T-cell (primary cell): ENCODE measurements at regions not wholly inside any gene's neighbourhood (a gene's known extent, or its start where the extent isn't known, plus 50 kb on each side); places are given as distances from the start of the nearest gene placed in this dataset.
"Not testable (repeated sequence)": the region's sequence is repeated elsewhere in the genome, so short reads cannot be mapped to it uniquely, and the experiment has no call there.

Experiments
- ATAC-seq, 4 experiments: fragments of 200-7000 bp in 3 of 4; fragments of 150-1000 bp in 1 of 4; cut with Tn5 transposase; replicated peaks in 1 of 4; 1 replicate in 3 of 4; 2 replicates in 1 of 4; pipeline ENCODE4 v1.10.0; 2021; ENCODE audit warnings: moderate library complexity in 3 of 4, mild to moderate bottlenecking in 2 of 4, moderate number of reproducible peaks in 1 of 4
- CTCF ChIA-PET, 2 donors: fragments of 300-600 bp; sonication (Branson Sonifier 250); formaldehyde crosslinking; loops; one replicate each; lab custom pipeline; 2022; ENCODE audit warnings: antibody characterized with exemption in 2 of 2; lab: Charles Lee
- POLR2A ChIA-PET, 2 donors: fragments of 300-600 bp; sonication (Branson Sonifier 250); formaldehyde crosslinking; loops; one replicate each; lab custom pipeline; 2022; ENCODE audit warnings: antibody characterized with exemption in 2 of 2; lab: Charles Lee
- DNase-seq, 35 experiments: peaks; one replicate each; pipeline versions ENCODE4 v3.0.0 to v3.0.0-alpha.2; 2013 to 2023
- H3K27ac ChIP-seq: one replicate; pipeline ENCODE4 v1.5.1; 2013; ENCODE audit warnings: low read length
- H3K27me3 ChIP-seq, 2 experiments: replicated peaks in 1 of 2; 1 replicate in 1 of 2; 2 replicates in 1 of 2; pipeline versions ENCODE4 v1.6.1 to v1.7.0; 2013; ENCODE audit warnings: low read length in 1 of 2, mixed read lengths in 1 of 2; ENCODE audit not compliant: control insufficient read depth in 2 of 2, insufficient read depth in 2 of 2; ENCODE audit errors: extremely low read depth in 1 of 2
- H3K36me3 ChIP-seq, 2 donors: 1 replicate in 1 of 2; 2 replicates in 1 of 2; pipeline versions ENCODE4 v1.6.1 to v1.7.0; 2013; ENCODE audit warnings: low read length in 1 of 2; ENCODE audit not compliant: control insufficient read depth in 2 of 2, insufficient read depth in 1 of 2; ENCODE audit errors: extremely low read depth in 1 of 2
- H3K4me1 ChIP-seq, 2 experiments: 1 replicate in 1 of 2; 2 replicates in 1 of 2; pipeline versions ENCODE4 v1.6.1 to v1.7.0; 2013; ENCODE audit warnings: low read length in 2 of 2, mixed read lengths in 1 of 2; ENCODE audit not compliant: insufficient read depth in 2 of 2, control insufficient read depth in 1 of 2; ENCODE audit errors: extremely low read depth in 1 of 2
- H3K4me3 ChIP-seq, 2 donors: 1 replicate in 1 of 2; 2 replicates in 1 of 2; pipeline versions ENCODE4 v1.5.1 to v1.7.0; 2013; ENCODE audit warnings: mild to moderate bottlenecking in 2 of 2, low read length in 1 of 2, moderate library complexity in 1 of 2; ENCODE audit not compliant: control insufficient read depth in 1 of 2; ENCODE audit errors: extremely low read depth in 1 of 2
- H3K9me3 ChIP-seq: 2 replicates; pipeline ENCODE4 v1.7.0; 2013
- H3K27ac Mint-ChIP-seq, 2 donors: one replicate each; pipeline ENCODE4 v1.8.0; 2020 to 2021; ENCODE audit warnings: mild to moderate bottlenecking in 2 of 2, mixed read lengths in 2 of 2
- H3K27me3 Mint-ChIP-seq, 2 donors: one replicate each; pipeline ENCODE4 v1.8.0; 2021 to 2022; ENCODE audit warnings: mixed read lengths in 2 of 2
- H3K36me3 Mint-ChIP-seq: one replicate; pipeline ENCODE4 v1.8.0; 2021; ENCODE audit warnings: mixed read lengths
- H3K4me1 Mint-ChIP-seq, 3 donors: one replicate each; pipeline ENCODE4 v1.8.0; 2020 to 2022; ENCODE audit warnings: mixed read lengths in 3 of 3, mild to moderate bottlenecking in 1 of 3
- H3K4me3 Mint-ChIP-seq, 3 donors: one replicate each; pipeline ENCODE4 v1.8.0; 2020 to 2022; ENCODE audit warnings: mild to moderate bottlenecking in 3 of 3, mixed read lengths in 3 of 3, moderate library complexity in 3 of 3
- H3K9me3 Mint-ChIP-seq, 3 donors: one replicate each; pipeline ENCODE4 v1.8.0; 2020 to 2022; ENCODE audit warnings: mixed read lengths in 3 of 3
- WGBS: methylation state at CpG from one replicate; pipeline ENCODE4 v1.1.5; 2013; ENCODE audit warnings: missing lambda C conversion rate; ENCODE audit not compliant: insufficient coverage; 5-methylcytosine and 5-hydroxymethylcytosine counted together

DNA sequence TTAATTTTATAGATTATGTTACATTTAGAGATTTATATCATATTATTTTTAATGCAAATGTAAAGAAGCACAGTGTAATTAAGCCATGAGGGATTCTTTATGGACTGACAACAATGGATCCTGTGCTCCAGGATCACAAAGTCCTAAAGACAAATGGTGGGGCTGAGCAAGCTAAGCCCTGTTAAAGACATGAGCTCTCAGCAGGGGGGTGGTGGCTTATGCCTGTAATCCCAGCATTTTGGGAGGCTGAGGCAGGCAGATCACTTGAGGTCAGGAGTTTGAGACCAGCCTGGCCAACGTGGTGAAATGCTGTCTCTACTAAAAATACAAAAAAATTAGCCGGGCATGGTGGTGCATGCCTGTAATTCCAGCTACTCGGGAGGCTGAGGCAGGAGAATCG lies 160.8 kb upstream of the RGS6 start:
- ATAC-seq, H3K4me3 ChIP-seq, H3K4me3 Mint-ChIP-seq, POLR2A ChIA-PET, H3K9me3 ChIP-seq, H3K36me3 ChIP-seq, H3K36me3 Mint-ChIP-seq, H3K4me1 ChIP-seq, H3K27ac ChIP-seq, H3K27ac Mint-ChIP-seq, H3K4me1 Mint-ChIP-seq, DNase-seq: not testable (repeated sequence)
- Mint-ChIP-seq H3K9me3 (peaks cover 0 to 19% (median 8%) of the 10 kb centered on the region in 3 donors), H3K27me3 (peaks cover 23 to 28% of the 10 kb centered on the region in 2 donors)
- H3K27me3 ChIP-seq = peaks cover 0 to 10% of the 10 kb centered on the region in 2 experiments
- WGBS = 84% methylated on average over 3 of the region's 4 CpGs
- CTCF ChIA-PET = interaction anchor here in 1 of 2 donors (0.6 kb wide), 1 partner anchor 725 kb away, joined by 3 read pairs; no protein-coding TSS in a partner anchor

DNA sequence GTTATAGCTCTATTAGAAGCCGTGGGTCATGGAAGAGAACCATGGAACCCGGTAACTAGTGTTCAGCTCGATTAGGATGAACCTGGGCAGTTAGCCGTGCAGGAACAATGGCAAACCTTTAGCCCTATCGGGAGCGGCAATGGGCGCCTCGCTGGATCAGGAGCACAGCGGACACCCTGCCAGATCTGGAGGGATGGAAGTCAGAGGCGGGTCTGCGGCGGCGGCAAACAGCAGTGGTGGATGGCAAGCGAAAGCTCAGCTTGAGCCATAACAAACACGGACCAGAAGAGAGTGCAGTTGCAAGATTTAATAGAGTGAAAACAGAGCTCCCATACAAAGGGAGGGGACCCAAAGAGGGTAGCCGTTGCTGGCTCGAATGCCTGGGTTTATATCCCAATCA lies 160.2 kb upstream of the RGS6 start:
- H3K4me1 Mint-ChIP-seq, H3K9me3 ChIP-seq, H3K4me1 ChIP-seq, DNase-seq, H3K27ac Mint-ChIP-seq, H3K36me3 ChIP-seq, POLR2A ChIA-PET, H3K4me3 Mint-ChIP-seq, H3K4me3 ChIP-seq, ATAC-seq, CTCF ChIA-PET, H3K36me3 Mint-ChIP-seq, H3K27ac ChIP-seq: not testable (repeated sequence)
- H3K27me3 Mint-ChIP-seq = peaks cover 27 to 28% of the 10 kb centered on the region in 2 donors
- H3K9me3 Mint-ChIP-seq = peaks cover 0 to 19% (median 8%) of the 10 kb centered on the region in 3 donors
- WGBS = 96% methylated on average over 10 of the region's 17 CpGs
- H3K27me3 ChIP-seq = peaks cover 0 to 10% of the 10 kb centered on the region in 2 experiments

DNA sequence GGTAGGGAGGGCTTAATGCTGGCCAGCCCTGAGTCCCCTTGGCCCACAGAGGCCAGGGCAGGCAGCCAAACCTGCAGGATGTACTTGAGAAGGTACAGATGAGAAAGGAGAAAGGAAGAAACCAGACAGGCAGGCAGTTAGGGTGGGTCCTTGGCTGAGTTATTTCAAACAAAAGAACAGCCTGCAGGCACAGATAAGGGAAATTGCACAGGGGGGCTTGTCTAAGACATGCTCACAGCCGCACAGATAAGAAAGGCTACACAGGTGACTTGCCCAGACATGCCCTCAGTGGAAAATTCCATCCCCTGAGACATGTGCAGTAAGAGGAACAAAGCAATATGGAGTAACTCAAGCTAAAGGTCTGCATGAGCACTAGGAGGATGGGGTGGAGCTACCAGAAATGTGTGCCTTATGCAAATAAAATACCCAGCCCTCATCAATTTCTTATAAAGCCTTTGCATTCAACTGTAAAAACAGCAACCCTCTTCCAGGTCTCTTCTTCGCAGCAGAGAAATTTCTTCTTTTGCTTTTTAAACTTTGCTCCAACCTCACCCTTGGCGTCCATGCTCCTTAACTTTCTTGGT lies 158.2 kb upstream of the RGS6 start:
- no peaks in the 10 kb centered on the region for H3K36me3 ChIP-seq
- no peak for DNase-seq
- peaks cover 0 to 10% of the 10 kb centered on the region in 2 experiments for H3K27me3 ChIP-seq
- Mint-ChIP-seq H3K27ac (no peak overlapping the region), H3K4me1 (peaks cover 0 to 3% (median 3%) of the 10 kb centered on the region in 3 donors), H3K9me3 (peaks cover 0 to 19% (median 8%) of the 10 kb centered on the region in 3 donors), H3K4me3 (no peak overlapping the region), H3K27me3 (peaks cover 33 to 36% of the 10 kb centered on the region in 2 donors), H3K36me3 (peaks cover 4% of the 10 kb centered on the region)
- H3K4me1 ChIP-seq = no peaks in the 10 kb centered on the region
- ATAC-seq = no peak
- H3K27ac ChIP-seq = no peak overlapping the region
- no peak overlapping the region for H3K4me3 ChIP-seq
- CTCF ChIA-PET = interaction anchor here in 1 of 2 donors (0.5 kb wide), 1 partner anchor 651 kb away, joined by 3 read pairs; no protein-coding TSS in a partner anchor
- 63% methylated on average over 2 of the region's 3 CpGs for WGBS
- POLR2A ChIA-PET = no interaction called here
- no peaks in the 10 kb centered on the region for H3K9me3 ChIP-seq

DNA sequence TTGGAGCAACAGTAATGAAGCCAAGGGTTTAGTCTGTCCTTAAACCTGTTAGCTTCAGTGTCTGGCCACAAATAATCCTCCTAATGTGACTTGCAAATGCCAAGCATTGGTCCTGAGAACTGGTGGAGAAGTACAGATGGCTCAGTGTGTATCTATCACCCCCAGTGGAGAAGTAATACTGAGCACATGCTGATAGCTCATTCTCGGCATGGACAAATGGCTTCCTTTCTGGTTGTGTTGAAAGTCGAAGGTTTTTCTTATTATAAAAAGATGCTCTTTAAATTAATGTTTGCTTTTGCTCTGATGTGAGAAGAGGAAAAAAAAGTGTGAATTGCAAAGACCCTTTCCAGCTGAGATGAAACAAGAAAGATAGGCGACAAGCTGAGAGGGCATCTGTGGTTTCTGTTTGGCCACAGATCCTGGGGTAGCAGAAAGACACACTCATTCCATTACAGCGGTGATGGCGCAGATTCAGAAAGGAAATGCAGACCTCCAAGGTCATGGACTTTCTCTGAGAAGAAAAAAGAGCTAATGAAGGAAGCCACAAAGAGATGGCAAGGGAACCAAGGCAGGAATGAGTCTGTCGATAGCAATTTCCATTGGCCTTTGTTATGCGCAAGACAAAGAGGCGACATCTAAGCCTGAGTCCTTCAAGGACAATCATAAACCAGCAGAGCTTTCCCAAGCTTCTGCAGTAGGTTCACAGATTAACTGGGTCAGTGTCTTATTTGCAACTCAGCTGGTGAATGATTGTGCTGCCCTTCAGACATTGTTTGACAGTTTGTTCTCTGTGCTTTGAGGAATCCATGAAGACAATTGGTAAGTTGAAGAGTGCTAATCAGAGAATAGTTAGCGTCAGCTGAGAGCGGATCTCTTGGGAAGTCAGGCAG lies 155.5 kb upstream of the RGS6 start:
- H3K27ac ChIP-seq = no peak overlapping the region
- ChIA-PET POLR2A (interaction anchor here in 1 of 2 donors (0.7 kb wide), 1 partner anchor 35 kb away, joined by 3 read pairs; no protein-coding TSS in a partner anchor), CTCF (no interaction called here)

DNA sequence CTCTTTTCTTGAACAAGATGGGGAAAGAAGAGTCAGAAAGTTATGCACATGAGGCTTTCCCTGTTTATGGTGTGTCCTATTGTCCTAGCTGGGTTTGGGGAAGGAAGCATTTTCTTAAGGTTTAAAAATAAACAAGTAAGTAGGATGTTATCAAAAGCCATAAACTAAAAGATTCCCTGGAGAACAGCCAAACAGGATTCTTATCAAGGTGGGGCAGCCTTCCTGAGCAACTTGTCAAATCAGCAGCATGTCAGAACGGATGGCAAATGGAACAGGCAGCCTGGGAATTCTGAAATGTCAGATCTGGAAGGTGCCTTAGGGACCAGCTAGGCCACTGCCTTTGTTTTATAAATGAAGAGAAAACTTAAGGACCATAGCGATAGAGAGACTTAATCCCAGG lies 152.2 kb upstream of the RGS6 start:
- DNase-seq (no peak), ATAC-seq (no peak)
- H3K27me3 Mint-ChIP-seq = peaks cover 26 to 27% of the 10 kb centered on the region in 2 donors
- H3K4me3 ChIP-seq = no peak overlapping the region
- H3K4me1 Mint-ChIP-seq = peaks cover 0 to 3% (median 3%) of the 10 kb centered on the region in 3 donors
- no peak overlapping the region for H3K4me3 Mint-ChIP-seq
- ChIA-PET POLR2A (interaction anchor here in 1 of 2 donors (0.6 kb wide), 1 partner anchor 461 kb away, joined by 4 read pairs; no protein-coding TSS in a partner anchor), CTCF (no interaction called here)
- H3K9me3 Mint-ChIP-seq = peaks cover 0 to 4% (median 0%) of the 10 kb centered on the region in 3 donors
- H3K27ac Mint-ChIP-seq = no peak overlapping the region
- H3K36me3 Mint-ChIP-seq = no peaks in the 10 kb centered on the region
- no peak overlapping the region for H3K27ac ChIP-seq
- no peaks in the 10 kb centered on the region for H3K4me1 ChIP-seq
- no peaks in the 10 kb centered on the region for H3K9me3 ChIP-seq
- H3K36me3 ChIP-seq = no peaks in the 10 kb centered on the region
- WGBS = 89% methylated on average over 1 of the region's 2 CpGs
- H3K27me3 ChIP-seq = no peaks in the 10 kb centered on the region

More for the DNA sequence above, 155.5 kb upstream of the RGS6 start:
- Mint-ChIP-seq H3K36me3 (peaks cover 4% of the 10 kb centered on the region), H3K4me3 (no peak overlapping the region), H3K27me3 (peaks cover 37 to 41% of the 10 kb centered on the region in 2 donors), H3K9me3 (peaks cover 0 to 19% (median 8%) of the 10 kb centered on the region in 3 donors), H3K27ac (no peak overlapping the region), H3K4me1 (peaks cover 0 to 3% (median 3%) of the 10 kb centered on the region in 3 donors)
- no peaks in the 10 kb centered on the region for H3K4me1 ChIP-seq
- no peaks in the 10 kb centered on the region for H3K36me3 ChIP-seq
- no peak for ATAC-seq
- no peak overlapping the region for H3K4me3 ChIP-seq
- peaks cover 0 to 10% of the 10 kb centered on the region in 2 experiments for H3K27me3 ChIP-seq
- H3K9me3 ChIP-seq = no peaks in the 10 kb centered on the region
- DNase-seq = no peak
- 50% methylated on average over 5 of the region's 10 CpGs for WGBS

DNA sequence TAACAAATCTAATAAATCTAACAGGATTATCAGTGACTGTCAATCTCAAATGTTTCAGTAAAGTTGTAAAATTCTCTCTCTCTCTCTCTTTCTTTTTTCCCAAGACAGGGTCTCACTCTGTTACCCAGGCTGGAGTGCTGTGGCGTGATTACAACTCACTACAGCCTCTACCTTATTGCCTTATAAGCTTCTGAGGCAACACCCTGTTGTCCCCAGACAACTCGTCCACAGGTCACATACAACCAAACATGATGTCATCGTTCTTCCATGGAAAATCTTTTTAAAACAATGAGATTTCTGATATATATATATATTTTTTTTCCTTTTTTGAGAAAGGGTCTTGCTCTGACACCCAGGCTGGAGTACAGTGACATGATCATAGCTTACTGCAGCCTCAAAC lies 151.4 kb upstream of the RGS6 start:
- H3K27me3 Mint-ChIP-seq = peaks cover 22 to 25% of the 10 kb centered on the region in 2 donors
- Histone ChIP-seq H3K27me3 (no peaks in the 10 kb centered on the region), H3K4me1 (no peaks in the 10 kb centered on the region), H3K4me3 (no peak overlapping the region), H3K27ac (no peak overlapping the region), H3K36me3 (no peaks in the 10 kb centered on the region), H3K9me3 (no peaks in the 10 kb centered on the region)
- POLR2A ChIA-PET = no interaction called here
- no peak for DNase-seq
- WGBS = 100% methylated on average over 1 of the region's 3 CpGs
- H3K27ac Mint-ChIP-seq = no peak overlapping the region
- CTCF ChIA-PET = no interaction called here
- no peaks in the 10 kb centered on the region for H3K36me3 Mint-ChIP-seq
- no peak for ATAC-seq
- H3K4me1 Mint-ChIP-seq = peaks cover 0 to 3% (median 3%) of the 10 kb centered on the region in 3 donors
- H3K9me3 Mint-ChIP-seq = peaks cover 0 to 4% (median 0%) of the 10 kb centered on the region in 3 donors
- H3K4me3 Mint-ChIP-seq = no peak overlapping the region
